Adrenal gland (tissue), 5 donors: ENCODE measurements at regions not wholly inside any gene's neighbourhood (a gene's known extent, or its start where the extent isn't known, plus 50 kb on each side); places are given as distances from the start of the nearest gene placed in this dataset.

ENCODE experiments used
- POLR2A ChIP-seq, 2 donors: fragments of 450-650 bp; IDR thresholded peaks; one replicate each; pipeline ENCODE4 v1.6.1; 2017; ENCODE audit warnings: antibody characterized with exemption in 2 of 2, mild to moderate bottlenecking in 2 of 2, moderate library complexity in 1 of 2
- TF ChIP-seq, protein P1 (sequence below), 6 experiments: fragments of 450-650 bp in 4 of 6; fragments of 200-600 bp in 2 of 6; sonication (generic) in 1 of 6; IDR thresholded peaks; 1 replicate in 5 of 6; 2 replicates in 1 of 6; pipeline versions ENCODE4 v1.5.1 to v1.8.0; 2016 to 2021; ENCODE audit warnings: antibody characterized with exemption in 6 of 6, mild to moderate bottlenecking in 2 of 6, moderate library complexity in 1 of 6
- donor health status: DM: no; HTN: no; CAD: no.

DNA sequence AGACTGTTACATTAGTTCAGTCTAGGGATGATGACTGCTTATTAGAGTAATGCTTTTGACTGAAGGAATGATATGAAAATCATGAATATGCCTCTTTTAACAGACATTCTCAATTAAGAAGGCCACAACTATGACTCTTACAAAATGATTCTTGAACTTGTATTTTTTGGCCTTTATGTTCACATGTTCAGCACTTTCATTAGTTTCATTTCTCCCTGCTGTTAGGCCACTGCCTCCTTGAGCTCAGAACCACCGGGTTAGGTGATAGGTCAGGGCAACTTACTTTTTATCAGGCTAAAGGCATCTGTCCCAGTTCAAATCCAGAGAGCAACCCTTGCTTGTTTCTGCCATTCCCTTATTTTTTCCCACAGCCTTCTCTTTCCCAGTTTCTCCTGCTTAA, 235.2 kb upstream of the ELL2 start:
- TF ChIP-seq, protein P1, sequence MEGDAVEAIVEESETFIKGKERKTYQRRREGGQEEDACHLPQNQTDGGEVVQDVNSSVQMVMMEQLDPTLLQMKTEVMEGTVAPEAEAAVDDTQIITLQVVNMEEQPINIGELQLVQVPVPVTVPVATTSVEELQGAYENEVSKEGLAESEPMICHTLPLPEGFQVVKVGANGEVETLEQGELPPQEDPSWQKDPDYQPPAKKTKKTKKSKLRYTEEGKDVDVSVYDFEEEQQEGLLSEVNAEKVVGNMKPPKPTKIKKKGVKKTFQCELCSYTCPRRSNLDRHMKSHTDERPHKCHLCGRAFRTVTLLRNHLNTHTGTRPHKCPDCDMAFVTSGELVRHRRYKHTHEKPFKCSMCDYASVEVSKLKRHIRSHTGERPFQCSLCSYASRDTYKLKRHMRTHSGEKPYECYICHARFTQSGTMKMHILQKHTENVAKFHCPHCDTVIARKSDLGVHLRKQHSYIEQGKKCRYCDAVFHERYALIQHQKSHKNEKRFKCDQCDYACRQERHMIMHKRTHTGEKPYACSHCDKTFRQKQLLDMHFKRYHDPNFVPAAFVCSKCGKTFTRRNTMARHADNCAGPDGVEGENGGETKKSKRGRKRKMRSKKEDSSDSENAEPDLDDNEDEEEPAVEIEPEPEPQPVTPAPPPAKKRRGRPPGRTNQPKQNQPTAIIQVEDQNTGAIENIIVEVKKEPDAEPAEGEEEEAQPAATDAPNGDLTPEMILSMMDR (IDR thresholded peaks at IDR 0.05): no peak
- TF ChIP-seq POLR2A (IDR thresholded peaks at IDR 0.05): no peak
